NCI-H2107 treated with DMSO at 0.1 percent for 48 hours (cell line): ENCODE measurements at regions not wholly inside any gene's neighbourhood (a gene's known extent, or its start where the extent isn't known, plus 50 kb on each side); places are given as distances from the start of the nearest gene placed in this dataset.

ENCODE experiments used
- DNase-seq: peaks from one replicate; lab custom pipeline; 2025; ENCODE audit not compliant: unreplicated experiment; lab: John Stamatoyannopoulos, UW

- DNase-seq, result no peak
These were observed 246.5 kb downstream of the FOXL1 start for GRCh38 chr16:86824751-86825296.

- no peak for DNase-seq
These were observed 247.3 kb downstream of the FOXL1 start for GRCh38 chr16:86825631-86826030.

GRCh38 chr16:86826941-86827340 is 248.6 kb downstream of the FOXL1 start:
- DNase-seq, result no peak

GRCh38 chr16:86827521-86827920 is 249.2 kb downstream of the FOXL1 start:
- no peak for DNase-seq

GRCh38 chr16:86828202-86828601 is 249.9 kb downstream of the FOXL1 start:
- no peak for DNase-seq

- no peak for DNase-seq
These were observed 250.3 kb downstream of the FOXL1 start for GRCh38 chr16:86828653-86829052.

- no peak for DNase-seq
These were observed 253.0 kb downstream of the FOXL1 start for GRCh38 chr16:86831366-86831765.

- DNase-seq, result no peak
These were observed 254.8 kb downstream of the FOXL1 start for GRCh38 chr16:86833136-86833535.

- DNase-seq, result no peak
These were observed 256.2 kb downstream of the FOXL1 start for GRCh38 chr16:86834451-86835035.

- no peak for DNase-seq
These were observed 257.6 kb downstream of the FOXL1 start for GRCh38 chr16:86835982-86836381.

GRCh38 chr16:86836503-86837129 is 258.3 kb downstream of the FOXL1 start:
- no peak for DNase-seq

- DNase-seq, result no peak
These were observed 265.5 kb downstream of the FOXL1 start for GRCh38 chr16:86843812-86844211.

- no peak for DNase-seq
These were observed 266.3 kb downstream of the FOXL1 start for GRCh38 chr16:86844695-86845094.

GRCh38 chr16:86846136-86846535 is 267.8 kb downstream of the FOXL1 start:
- no peak for DNase-seq

- no peak for DNase-seq
These were observed 270.5 kb downstream of the FOXL1 start for GRCh38 chr16:86848821-86849220.

GRCh38 chr16:86850670-86851069 is 272.3 kb downstream of the FOXL1 start:
- no peak for DNase-seq

- no peak for DNase-seq
These were observed 273.8 kb downstream of the FOXL1 start for GRCh38 chr16:86852135-86852534.

- DNase-seq, result no peak
These were observed 275.8 kb downstream of the FOXL1 start for GRCh38 chr16:86854058-86854621.

GRCh38 chr16:86854626-86855294 is 276.4 kb downstream of the FOXL1 start:
- DNase-seq, result no peak

- DNase-seq, result no peak
These were observed 278.7 kb downstream of the FOXL1 start for GRCh38 chr16:86856946-86857586.

GRCh38 chr16:86857807-86858206 is 279.5 kb downstream of the FOXL1 start:
- DNase-seq, result no peak
